Tibial nerve (tissue), 4 donors: ENCODE measurements at regions not wholly inside any gene's neighbourhood (a gene's known extent, or its start where the extent isn't known, plus 50 kb on each side); places are given as distances from the start of the nearest gene placed in this dataset.

Source experiments
- DNase-seq, 2 donors: peaks; one replicate each; pipeline ENCODE4 v3.0.0-alpha.2; 2019; ENCODE audit warnings: low spot score in 2 of 2
- H3K27ac ChIP-seq, 4 donors: fragments of 200-600 bp; sonication (generic) in 3 of 4; one replicate each; pipeline ENCODE4 v1.5.1; 2017 to 2019; ENCODE audit warnings: mild to moderate bottlenecking in 1 of 4
- H3K27me3 ChIP-seq, 2 donors: fragments of 200-600 bp; sonication (generic) in 1 of 2; one replicate each; pipeline versions ENCODE4 v1.5.1 to v1.6.0; 2017 to 2019
- H3K36me3 ChIP-seq, 3 donors: fragments of 200-600 bp; sonication (generic); one replicate each; pipeline ENCODE4 v1.5.1; 2018 to 2019
- H3K4me1 ChIP-seq, 4 donors: fragments of 200-600 bp; sonication (generic) in 3 of 4; one replicate each; pipeline ENCODE4 v1.5.1; 2017 to 2019
- H3K4me3 ChIP-seq, 4 donors: fragments of 200-600 bp; sonication (generic) in 3 of 4; one replicate each; pipeline ENCODE4 v1.5.1; 2017 to 2019; ENCODE audit warnings: mild to moderate bottlenecking in 1 of 4, moderate library complexity in 1 of 4
- H3K9me3 ChIP-seq, 4 donors: fragments of 200-600 bp; sonication (generic) in 3 of 4; one replicate each; pipeline ENCODE4 v1.5.1; 2017 to 2019
- CTCF ChIP-seq, 5 experiments: fragments of 200-600 bp in 3 of 5; fragments of 450-650 bp in 2 of 5; sonication (generic) in 3 of 5; IDR thresholded peaks; one replicate each; pipeline ENCODE4 v1.5.1; 2016 to 2019; ENCODE audit warnings: antibody characterized with exemption in 5 of 5, mild to moderate bottlenecking in 3 of 5, moderate library complexity in 2 of 5
- EP300 ChIP-seq, 2 donors: sonication (generic); formaldehyde crosslinking; IDR thresholded peaks; one replicate each; pipeline ENCODE4 v1.6.1; 2017; ENCODE audit warnings: antibody characterized with exemption in 2 of 2, mild to moderate bottlenecking in 1 of 2
- POLR2A ChIP-seq, 2 donors: fragments of 450-650 bp; IDR thresholded peaks; one replicate each; pipeline ENCODE4 v1.6.1; 2017; ENCODE audit warnings: antibody characterized with exemption in 2 of 2, mild to moderate bottlenecking in 2 of 2, moderate library complexity in 2 of 2
- WGBS, 2 donors: methylation state at CpG; one replicate each; pipeline ENCODE4 v1.1.5; 2018; 5-methylcytosine and 5-hydroxymethylcytosine counted together

- Histone ChIP-seq H3K4me3 (no peak overlapping the region), H3K27ac (no peak overlapping the region), H3K9me3 (no peaks in the 10 kb centered on the region), H3K27me3 (no peaks in the 10 kb centered on the region), H3K36me3 (no peaks in the 10 kb centered on the region), H3K4me1 (no peaks in the 10 kb centered on the region)
- no peak for DNase-seq
- no peak for TF ChIP-seq POLR2A (IDR thresholded peaks at IDR 0.05)
- no peak for TF ChIP-seq CTCF (IDR thresholded peaks at IDR 0.05)
- no peak for TF ChIP-seq EP300 (IDR thresholded peaks at IDR 0.05)
- WGBS, 2 donors, result 54 to 56% methylated on average over 1 of the region's 1 CpG
Measured at GRCh38 chrX:42846741-42847140, 68.8 kb upstream of the PPP1R2C start.

- TF ChIP-seq CTCF (IDR thresholded peaks at IDR 0.05) (no peak), POLR2A (IDR thresholded peaks at IDR 0.05) (no peak), EP300 (IDR thresholded peaks at IDR 0.05) (no peak)
- no peaks in the 10 kb centered on the region for H3K9me3 ChIP-seq
- H3K27me3 ChIP-seq, result no peaks in the 10 kb centered on the region
- no peak overlapping the region for H3K4me3 ChIP-seq
- H3K36me3 ChIP-seq, result no peaks in the 10 kb centered on the region
- no peak overlapping the region for H3K27ac ChIP-seq
- 65 to 83% methylated on average over 2 of the region's 2 CpGs for WGBS, 2 donors
- DNase-seq, result no peak
- no peaks in the 10 kb centered on the region for H3K4me1 ChIP-seq
Measured at GRCh38 chrX:42855259-42855658, 77.3 kb upstream of the PPP1R2C start.

DNA sequence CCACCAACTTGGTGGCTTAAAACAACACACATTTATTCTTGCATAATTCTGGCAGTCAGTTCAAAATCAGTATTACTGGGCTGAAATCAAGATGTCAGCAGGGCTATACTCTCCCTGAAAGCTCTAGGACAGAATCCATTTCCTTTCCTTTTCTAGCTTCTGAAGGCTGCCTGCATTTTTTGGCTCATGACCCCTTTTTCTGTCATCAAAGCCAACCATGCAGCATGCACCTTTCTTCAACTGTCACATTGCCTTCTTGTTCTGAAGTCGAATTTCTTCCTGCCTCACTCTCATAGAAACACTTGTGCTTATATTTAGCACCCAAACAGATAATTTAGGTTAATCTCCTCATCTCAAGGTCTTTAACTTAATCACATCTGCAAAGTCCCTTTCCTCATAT is 79.8 kb upstream of the PPP1R2C start:
- no peaks in the 10 kb centered on the region for H3K27me3 ChIP-seq
- DNase-seq, result no peak
- H3K9me3 ChIP-seq, result no peaks in the 10 kb centered on the region
- no peaks in the 10 kb centered on the region for H3K4me1 ChIP-seq
- 66 to 93% methylated on average over 1 of the region's 1 CpG for WGBS, 2 donors
- no peak for TF ChIP-seq POLR2A (IDR thresholded peaks at IDR 0.05)
- TF ChIP-seq CTCF (IDR thresholded peaks at IDR 0.05), result no peak
- TF ChIP-seq EP300 (IDR thresholded peaks at IDR 0.05), result no peak
- no peaks in the 10 kb centered on the region for H3K36me3 ChIP-seq
- no peak overlapping the region for H3K4me3 ChIP-seq
- H3K27ac ChIP-seq, result no peak overlapping the region

DNA sequence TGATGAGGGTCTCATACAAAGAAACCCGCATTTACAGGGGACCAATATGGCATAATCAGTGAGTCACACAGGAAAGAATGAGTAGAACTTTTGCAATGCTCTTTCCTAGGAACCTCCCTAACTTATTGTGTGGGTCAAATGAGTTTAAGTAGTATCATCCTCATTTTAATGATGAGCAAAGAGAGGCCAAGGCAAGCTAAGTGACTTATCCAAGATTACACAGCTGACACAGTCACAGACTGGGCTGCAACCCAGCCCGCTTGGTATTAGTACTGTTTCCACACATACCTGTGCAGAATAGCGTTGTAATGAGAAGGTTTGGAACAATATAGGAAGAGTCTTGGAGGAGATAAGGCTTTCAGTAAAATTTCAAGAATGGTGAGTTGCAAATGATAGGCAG is 91.0 kb upstream of the PPP1R2C start:
- no peaks in the 10 kb centered on the region for H3K4me1 ChIP-seq
- DNase-seq, result no peak
- WGBS, 2 donors, result 81 to 96% methylated on average over 3 of the region's 3 CpGs
- no peak for TF ChIP-seq EP300 (IDR thresholded peaks at IDR 0.05)
- TF ChIP-seq POLR2A (IDR thresholded peaks at IDR 0.05), result no peak
- TF ChIP-seq CTCF (IDR thresholded peaks at IDR 0.05), result no peak
- H3K27me3 ChIP-seq, result no peaks in the 10 kb centered on the region
- H3K36me3 ChIP-seq, result no peaks in the 10 kb centered on the region
- H3K9me3 ChIP-seq, result no peaks in the 10 kb centered on the region
- no peak overlapping the region for H3K4me3 ChIP-seq
- H3K27ac ChIP-seq, result no peak overlapping the region

- Histone ChIP-seq H3K27me3 (no peaks in the 10 kb centered on the region), H3K9me3 (no peaks in the 10 kb centered on the region), H3K4me1 (no peaks in the 10 kb centered on the region), H3K36me3 (no peaks in the 10 kb centered on the region), H3K27ac (no peak overlapping the region), H3K4me3 (no peak overlapping the region)
- no peak for TF ChIP-seq CTCF (IDR thresholded peaks at IDR 0.05)
- TF ChIP-seq EP300 (IDR thresholded peaks at IDR 0.05), result no peak
- WGBS, 2 donors, result 64 to 84% methylated on average over 4 of the region's 4 CpGs
- DNase-seq, result no peak
Measured at GRCh38 chrX:42869659-42870476, 91.9 kb upstream of the PPP1R2C start.
